SKM-1 (cell line): ENCODE measurements at regions not wholly inside any gene's neighbourhood (a gene's known extent, or its start where the extent isn't known, plus 50 kb on each side); places are given as distances from the start of the nearest gene placed in this dataset.
"Not testable (repeated sequence)": the region's sequence is repeated elsewhere in the genome, so short reads cannot be mapped to it uniquely, and the experiment has no call there.

Experiments
- DNase-seq: peaks from one replicate; lab custom pipeline; 2025; ENCODE audit not compliant: unreplicated experiment; lab: John Stamatoyannopoulos, UW

DNA sequence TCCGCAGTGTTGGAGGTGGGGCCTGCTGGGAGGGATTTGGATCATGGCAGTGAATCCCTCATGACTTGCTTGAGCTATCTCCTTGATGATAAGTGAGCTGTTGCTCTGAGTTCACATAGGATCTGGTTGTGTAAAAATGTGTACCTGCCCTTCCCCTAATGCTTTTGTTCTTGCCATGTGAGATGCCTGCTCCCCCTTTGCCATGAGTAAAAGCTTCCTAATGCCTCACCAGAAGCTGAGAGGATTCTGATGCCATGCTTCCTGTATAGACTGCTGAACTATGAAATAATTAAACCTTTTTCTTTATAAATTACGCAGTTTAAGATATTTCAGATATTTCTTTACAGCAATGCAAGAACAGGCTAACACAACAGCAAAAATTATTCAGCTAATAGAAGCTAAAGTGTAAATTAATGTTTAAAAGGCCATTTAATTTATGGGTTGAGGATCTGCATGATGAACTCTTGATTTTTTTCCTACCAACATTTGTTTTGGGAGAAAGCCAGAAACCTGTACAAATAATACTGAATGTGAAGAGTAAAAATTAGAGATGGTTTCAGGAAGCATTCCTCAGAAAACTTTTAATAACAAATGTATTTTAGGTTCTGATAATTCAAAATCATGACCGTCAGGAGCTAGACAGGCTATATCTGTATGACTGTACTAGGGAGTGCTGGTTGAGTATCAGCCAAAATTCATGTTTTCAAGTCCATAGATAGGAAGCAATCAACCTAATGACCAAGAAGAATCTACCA lies 177.5 kb upstream of the GRIA4 start:
- no peak for DNase-seq

DNA sequence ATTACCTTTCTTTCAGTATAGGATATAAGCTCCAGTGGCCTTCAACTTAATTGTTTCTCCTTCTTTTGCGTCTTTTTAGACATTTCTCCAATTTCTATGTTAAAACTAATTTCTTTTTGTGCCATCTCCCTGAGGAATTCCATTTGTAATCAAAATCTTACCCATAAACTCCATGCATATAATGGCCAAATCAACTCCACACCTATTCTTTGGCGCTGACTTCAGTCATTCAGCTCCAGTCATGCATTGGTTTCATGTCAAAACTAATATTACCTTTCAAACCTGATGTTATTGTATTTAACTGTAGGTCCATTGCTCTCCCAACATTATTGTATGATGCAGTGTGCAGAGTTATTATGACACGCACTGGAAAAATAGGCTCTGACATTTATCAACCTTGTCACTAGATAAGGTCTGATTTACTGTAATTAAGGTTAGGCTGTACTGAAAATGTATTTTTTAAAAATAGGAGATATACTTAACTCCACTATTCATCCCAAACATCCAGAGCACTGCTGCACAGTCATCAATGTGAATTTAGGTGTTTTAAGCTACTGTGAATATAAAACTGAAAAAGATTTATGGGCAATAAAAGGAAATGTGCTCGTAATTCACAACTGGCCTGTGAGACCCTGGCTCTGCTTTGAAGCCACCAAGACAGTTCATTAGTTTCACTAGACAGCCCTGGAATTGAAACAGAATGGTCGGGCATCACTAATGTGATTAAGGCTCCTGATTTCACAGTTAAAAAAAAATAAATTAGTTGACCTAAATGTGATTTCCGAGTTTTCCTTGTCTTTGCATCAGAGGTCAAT lies 180.6 kb upstream of the GRIA4 start:
- no peak for DNase-seq

DNA sequence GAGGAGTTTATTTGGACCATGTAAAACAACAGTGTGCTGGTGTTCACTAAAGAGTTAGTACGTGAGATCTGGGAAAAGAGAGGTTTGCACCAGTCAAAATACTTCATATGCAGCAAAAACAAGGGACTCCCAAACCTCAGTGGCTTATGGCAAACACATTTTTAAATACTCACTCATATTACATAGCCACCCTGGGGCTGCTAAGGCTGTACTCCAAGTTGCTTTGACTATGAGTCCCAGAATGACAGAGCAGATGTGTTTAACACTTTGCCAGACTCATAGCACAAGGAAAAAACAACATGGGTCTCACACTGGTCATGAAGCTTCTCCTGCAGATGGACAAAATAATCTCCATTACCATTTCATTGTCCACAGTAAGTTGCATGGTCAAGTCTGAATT lies 202.8 kb upstream of the GRIA4 start:
- DNase-seq = no peak

DNA sequence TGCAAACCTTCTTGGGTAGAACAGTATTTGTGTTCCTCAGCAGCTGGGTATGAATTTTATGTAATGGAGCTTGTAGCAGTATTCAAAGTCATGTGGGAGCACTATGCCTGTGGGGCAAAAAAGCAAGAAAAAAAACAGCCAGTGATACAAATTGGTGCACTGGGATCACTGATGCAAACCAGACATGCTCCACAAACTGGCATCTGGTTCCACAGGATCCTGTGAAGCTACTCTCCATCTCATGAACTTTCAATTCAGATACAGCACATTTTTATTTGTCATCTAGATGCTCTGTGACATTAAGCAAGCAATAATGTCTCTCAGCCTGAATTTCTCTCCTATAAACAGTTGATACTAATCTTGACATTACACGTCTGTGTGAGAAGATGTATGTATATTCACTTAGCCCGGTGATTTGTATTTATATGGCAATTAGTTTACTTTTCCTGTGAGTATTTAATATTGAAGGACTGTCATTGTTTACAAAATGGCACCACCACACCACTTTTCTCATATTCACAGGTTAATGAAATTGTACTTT lies 208.5 kb upstream of the GRIA4 start:
- no peak for DNase-seq

DNA sequence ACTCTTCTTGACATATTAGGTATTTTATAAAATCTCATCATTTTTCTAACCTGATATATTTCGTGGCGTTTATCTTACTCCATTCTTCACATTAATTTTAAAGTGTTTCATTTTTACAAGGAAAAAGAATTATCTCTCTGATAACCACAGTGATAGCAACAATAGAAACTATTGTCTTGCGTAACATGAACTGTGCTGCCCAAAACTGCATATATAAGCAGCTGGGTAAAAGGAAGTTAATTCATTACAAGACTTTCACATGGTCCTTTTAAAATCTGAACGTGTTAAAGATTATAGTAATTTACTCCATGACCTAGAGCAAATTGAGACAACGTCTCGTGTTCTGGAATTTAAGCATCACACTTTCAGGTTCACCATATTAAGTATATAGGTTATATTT lies 210.4 kb upstream of the GRIA4 start:
- DNase-seq = no peak

DNA sequence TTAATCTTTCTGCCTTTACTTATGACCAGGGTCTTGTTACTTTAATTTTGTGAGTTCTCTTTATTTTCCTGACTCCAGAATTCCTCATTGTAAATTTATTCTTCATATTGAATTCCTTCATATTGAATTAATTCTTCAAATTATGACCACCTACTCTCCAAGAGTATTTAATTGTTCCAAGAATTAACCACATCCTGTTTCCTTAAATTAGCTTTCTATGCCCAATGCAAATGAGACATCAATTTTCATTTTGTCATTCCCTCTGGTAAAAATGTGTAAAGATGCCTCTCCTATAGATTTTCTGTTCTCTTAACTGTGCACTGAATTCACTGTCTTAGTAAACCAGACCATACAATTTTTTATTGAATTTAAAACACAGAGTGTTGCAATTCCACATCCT lies 211.2 kb upstream of the GRIA4 start:
- no peak for DNase-seq

DNA sequence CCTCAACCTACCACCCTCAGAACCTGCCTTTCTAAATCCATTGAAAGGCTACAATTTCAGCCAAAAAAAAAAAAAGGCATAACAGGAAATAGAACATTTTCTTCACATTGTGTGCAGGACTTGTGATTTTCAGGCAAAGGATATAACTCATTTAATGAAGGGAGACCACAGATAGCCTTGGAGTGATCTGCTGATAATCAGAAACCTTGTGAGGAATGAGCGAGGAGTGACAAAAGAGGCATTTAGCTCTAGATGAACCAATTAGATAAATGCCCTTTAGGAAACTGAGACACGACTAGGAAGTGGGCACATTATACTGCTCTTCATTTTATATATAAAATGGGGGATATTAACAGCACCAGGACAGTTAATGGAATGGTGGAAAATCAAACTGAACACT lies 216.5 kb upstream of the GRIA4 start:
- no peak for DNase-seq

DNA sequence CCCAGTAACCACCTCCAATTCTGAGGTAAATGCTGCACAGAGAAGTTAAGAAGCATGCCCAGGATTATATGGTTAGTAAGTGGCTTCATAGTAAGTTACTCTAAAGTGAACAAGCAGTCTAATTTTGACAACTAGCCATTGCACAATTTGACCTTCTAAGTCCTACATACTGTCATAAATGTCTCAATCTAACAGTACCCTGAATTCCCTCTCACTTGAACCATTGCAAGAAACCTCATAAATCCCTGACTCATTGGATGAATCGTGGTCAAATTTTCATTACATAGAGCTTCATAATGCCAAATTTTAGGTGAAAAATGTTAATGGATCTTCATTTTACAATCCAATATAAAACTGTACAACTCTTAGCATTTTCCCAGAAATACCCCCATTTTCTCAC lies 217.3 kb upstream of the GRIA4 start:
- DNase-seq = no peak

DNA sequence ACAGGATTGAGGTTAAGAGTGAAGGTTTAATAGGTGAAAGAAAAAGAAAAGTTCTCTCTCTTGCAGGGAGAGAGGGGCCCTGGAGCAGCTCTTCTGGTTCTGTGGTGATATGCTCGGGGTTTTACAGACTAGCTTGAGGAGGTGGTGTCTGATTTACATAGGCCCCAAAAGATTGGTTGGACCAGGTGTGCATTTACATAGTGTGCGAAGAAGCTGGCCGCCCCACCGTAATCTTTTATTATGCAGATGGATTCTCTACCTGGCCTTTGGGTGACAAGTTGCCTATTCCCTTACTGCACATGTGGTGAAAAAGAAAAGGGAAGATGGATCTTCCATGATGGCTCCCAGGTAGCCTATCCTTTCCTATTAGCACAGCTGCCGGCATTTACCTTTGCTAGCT lies 219.9 kb upstream of the GRIA4 start:
- DNase-seq = no peak

DNA sequence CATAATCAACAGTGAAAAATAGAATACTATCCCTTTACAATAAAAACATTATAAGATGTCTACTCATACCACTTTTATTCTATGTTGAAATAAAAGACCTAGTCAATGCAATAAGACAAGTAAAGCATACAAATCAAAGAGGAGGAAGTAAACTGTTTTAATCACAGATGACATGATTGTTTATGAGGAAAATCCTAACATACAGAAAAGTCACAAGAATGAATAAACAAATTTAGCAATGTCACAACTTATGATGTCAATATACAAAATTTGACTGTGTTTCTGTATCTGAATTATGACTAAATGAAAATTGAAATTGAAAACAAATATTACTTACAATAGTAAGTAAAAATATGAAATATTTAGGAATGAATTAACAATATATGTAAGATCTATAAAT lies 221.9 kb upstream of the GRIA4 start:
- DNase-seq = no peak

DNA sequence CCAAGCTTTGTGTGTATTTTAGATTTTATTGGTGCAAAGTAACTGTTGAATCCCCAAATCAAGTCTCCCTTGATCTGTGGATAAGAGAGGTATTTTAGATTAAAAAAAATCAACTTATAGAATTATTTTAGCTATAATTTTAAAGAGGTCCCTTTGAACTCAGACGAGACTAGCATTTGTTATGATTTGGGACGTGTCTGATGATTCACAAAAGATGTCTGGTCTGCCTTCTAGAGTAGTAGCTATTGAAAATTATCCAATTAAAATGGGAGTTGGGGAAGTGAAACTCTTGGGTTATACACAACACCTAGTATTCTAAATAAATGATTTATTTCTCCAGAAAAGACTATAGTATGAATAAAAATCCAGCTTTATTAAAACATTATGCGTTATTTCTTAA lies 227.9 kb upstream of the GRIA4 start:
- no peak for DNase-seq

DNA sequence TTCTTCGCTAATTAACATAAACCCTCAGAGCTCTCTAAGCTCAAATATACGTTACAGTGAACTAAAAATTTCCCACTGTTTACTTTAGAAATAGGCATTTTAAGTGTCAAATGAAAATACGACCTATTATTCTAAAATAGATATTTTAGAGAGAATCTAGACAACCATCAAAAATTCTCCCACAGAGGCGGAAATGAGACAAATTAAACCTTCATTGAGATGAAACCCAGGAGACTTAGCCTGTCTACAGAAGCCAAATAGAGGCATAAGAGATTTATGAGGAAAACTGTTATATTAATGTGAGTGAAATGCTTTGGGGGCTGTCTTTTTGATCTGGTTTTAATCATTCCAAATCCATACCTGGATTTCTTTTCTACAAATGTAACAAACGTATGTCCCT lies 232.0 kb upstream of the GRIA4 start:
- no peak for DNase-seq

DNA sequence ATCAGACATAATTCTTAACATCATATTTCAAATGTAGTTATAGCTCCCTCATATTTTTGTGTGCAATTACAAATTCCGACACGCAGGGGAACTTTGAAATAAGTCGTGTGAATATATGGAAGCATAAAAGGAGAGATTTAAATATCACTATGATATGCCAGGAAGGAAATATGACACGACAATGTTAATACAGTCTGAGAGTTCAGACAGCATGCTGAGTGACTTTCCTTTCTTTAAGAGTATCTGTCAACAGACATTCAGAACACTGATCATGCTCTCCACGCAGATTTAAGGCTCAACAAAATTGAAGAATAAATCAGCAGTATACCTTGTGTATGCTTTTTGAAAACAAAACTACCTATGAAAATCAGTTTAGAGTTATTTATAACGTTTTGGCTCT lies 232.6 kb upstream of the CARD18 start:
- DNase-seq = no peak

DNA sequence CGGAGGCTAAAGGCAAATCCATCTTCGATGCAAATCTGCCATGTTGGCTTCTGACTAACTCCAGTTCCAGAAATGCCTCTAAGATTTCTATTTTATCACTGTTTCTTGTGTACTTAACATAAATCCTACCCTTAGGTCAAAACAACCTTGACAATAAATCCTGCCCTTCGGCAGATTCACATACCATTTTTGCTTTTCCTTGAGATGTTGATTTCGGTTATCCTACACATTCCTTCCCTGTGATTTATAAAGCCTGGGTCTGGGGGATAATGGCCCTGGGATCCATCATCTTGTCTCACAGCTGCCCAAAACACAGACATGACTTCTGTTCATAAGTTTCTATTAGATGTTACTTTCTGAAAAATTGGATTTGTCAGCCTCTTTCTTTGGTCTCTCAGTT lies 231.7 kb upstream of the CARD18 start:
- DNase-seq = no peak

DNA sequence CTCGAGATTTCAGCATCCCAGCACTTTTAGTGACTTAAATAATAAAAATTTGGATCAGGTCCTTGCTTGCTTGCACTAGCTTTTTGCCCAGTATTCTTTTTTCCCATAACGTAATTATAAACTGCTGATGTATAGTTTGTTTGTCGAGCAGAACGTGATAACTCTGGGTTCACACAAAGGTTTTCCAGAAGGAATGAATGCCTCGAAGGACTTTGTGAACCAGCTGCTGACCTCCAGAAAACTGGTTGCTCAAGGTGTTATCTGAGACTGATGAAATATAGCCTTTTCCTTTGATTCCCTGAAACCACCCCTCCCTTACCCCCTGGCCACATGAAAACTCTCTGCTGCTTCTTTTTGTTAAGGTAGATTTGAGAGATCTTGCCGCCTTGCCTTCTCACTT lies 229.1 kb upstream of the CARD18 start:
- DNase-seq = no peak

DNA sequence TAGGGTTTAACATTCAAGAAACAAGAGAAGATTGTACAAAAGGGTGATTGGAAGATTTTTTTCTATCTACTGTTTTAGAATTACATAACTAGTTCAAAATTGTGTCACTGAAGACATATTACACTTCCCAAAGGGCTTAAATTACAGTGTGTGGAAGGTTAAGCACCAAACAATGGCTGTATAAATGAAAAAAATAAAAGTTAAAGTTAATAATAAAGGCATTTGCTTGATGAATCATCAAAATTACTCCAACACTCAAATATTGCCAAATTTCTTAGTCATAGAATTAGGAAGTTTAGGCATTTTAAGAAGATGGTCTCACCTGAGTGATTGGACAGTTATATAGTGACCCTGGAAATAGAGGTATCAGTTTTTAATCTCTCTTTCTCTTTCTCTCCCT lies 227.6 kb upstream of the CARD18 start:
- no peak for DNase-seq

DNA sequence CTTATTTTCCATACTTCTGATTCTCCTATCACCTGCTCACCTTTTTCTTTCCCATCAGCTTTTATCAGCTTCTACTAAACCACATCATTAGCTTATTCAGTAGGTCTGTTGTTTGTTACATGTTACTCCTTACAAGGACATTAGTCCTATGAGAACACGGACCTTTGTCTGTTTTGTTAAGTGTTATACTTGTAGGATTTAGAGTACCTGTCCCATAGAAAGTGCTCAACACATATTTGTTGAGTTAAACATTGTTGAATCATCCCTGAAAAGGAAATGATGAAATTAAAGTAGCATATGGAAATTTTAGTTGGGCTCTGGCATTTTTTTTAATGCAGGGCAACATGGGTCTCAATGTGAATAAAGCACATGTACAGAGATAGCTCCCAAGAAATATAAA lies 222.1 kb upstream of the CARD18 start:
- no peak for DNase-seq

DNA sequence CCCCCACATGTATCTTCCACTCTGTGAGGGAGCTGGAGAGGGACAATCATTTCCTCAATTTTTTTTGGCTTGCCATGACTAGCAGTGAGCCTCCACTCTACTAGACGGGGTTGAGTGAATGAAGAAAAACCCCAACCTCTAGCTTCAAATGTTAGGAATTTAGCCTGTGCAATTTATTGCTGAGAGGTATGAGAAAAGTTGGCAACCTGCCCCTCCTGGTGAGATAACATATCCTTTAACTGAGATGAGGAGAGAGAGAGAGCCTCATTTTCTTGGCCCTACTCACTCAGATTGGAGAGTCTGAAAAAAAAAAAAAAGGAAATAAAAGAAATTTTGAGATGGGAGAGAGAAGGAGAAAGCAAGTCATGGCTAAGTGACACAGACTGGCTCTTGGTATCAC lies 218.2 kb upstream of the CARD18 start:
- DNase-seq = no peak

DNA sequence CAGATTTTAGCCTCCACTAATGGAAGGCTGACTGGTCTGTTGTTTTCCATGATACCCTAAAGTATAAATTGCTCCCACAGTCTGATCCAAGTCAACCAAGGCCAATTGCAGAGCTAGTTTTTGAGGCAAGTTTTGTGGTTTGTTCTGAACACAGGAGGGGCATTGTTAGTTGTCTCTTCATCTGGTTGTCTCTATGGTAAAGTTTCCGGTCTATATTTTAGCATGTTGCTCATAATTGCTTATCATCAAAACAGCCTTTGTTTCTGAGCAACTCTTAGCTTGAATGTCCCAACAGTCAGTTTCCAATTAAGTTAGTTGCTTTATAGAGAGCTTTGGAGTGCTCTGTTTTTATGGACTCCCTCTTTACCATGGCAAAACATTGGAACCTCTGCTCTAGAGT lies 217.6 kb upstream of the CARD18 start:
- DNase-seq = no peak

DNA sequence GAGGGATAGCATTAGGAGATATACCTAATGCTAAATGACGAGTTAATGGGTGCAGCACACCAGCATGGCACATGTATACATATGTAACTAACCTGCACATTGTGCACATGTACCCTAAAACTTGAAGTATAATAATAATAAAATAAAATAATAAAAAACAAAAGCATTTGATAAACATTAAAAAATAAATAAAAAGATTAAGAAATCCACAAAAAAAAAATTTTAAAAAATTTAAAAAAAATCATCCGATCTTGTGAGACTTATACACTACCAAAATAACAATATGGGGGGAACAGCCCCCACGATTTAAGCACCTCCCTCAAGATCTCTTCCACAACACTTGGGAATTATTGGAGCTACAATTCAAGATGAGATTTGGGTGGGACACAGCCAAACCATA lies 210.3 kb upstream of the CARD18 start:
- DNase-seq = not testable (repeated sequence)

DNA sequence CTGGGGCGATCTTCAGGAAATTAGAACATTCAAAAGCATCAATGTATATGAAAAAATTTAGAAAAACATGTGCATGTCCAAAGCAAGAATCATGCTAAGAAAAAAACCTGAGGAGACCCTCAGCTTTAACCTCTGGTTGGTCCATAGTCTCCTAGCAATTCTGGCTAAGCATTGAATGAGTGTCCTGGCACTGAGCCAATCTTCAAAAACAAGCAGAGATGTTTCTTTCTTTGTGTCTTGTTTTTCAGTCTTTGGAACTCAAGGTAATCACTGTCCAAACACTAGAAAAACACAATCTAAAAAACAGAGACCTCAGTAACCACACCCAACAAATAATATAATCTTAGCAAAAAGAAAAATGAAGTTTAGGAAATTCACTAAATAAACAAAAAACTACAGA lies 205.4 kb upstream of the CARD18 start:
- DNase-seq = no peak

DNA sequence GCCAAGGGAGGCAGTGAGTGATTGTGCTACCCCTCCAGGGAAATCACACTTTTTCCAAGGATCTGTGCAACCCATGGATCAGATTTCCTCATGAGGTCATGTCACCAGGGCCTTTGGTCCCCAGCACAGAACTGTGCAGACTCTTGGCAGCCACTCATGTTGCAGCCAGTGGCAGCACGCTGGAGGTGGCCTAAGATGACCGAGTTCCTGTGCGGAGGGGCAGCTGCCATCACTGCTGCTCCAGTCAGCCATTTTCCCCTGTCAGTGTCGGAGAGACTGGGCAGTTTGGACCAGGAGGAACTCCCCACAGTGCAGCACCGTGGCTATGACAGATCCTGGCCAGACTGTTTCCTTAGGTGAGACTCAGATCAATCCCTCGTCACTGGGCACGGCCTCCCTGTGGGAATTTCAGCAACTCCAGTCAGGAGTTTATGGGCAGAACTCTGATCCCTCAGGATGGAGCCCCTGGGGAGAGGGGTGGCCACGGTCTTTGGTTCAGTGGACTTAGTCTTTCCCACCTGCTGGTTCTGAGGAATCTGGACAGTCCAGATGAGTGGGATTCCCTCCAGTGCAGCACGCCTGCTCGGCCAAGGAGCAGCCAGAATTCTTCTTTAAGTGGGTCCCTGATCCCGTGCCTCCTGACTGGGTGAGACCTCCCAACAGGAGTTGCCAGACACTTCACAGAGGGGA lies 194.6 kb upstream of the CARD18 start:
- no peak for DNase-seq
